Inferior parietal cortex (tissue), 1 donor: ENCODE measurements at regions not wholly inside any gene's neighbourhood (a gene's known extent, or its start where the extent isn't known, plus 50 kb on each side); places are given as distances from the start of the nearest gene placed in this dataset.

Source experiments
- DNase-seq: peaks from one replicate; pipeline ENCODE4 v3.0.0-alpha.2; 2016; ENCODE audit errors: extremely low spot score

GRCh38 chr7:47043304-47043703 is 538.6 kb downstream of the TNS3 start:
- no peak for DNase-seq

GRCh38 chr7:47042669-47043068 is 539.2 kb downstream of the TNS3 start:
- DNase-seq = no peak

DNA sequence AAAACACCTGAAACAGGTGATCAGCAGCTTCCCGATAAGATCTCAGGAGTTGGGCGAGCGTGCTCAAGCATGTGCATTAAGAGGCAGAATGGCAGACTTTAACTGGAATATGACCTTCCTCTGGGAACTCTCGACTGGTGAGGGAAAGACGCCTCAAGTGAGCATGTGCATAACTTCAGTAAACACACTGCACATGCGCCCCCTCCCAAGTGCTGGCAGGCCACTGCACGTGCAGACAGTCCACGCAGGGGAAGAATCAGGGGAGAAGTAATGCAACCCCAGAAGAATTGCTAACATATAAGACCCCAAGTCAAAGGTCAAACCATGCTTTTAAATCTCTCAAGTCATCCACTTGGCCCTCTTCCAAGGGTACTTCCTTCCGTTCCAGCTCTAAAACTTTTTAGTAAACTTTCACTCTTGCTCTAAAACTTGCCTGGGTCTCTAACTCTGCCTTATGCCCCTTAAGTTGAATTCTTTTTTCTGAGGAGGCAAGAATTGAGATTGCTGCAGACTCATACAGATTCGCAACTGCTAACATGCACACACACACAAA is 541.0 kb downstream of the TNS3 start:
- DNase-seq = no peak

DNA sequence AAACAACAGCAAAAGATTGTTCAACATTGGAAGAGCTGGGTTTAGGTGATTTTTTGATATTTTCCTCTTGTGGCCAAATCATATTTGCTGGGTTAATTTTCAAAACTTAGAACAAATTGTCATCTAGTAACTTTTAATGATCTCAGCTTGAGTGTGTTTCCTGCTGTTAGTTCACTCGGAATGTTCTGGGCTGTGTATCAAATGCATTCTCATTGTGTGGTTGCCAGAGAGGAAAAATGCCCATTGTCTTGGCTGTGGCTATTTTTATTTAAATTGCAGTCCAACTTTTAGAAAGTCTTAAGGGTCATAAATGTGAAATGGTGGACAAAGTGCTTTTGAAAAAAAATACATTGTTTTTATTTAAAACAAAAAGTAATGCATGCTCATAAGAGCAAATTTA is 542.0 kb downstream of the TNS3 start:
- DNase-seq = peak; percentile 6

DNA sequence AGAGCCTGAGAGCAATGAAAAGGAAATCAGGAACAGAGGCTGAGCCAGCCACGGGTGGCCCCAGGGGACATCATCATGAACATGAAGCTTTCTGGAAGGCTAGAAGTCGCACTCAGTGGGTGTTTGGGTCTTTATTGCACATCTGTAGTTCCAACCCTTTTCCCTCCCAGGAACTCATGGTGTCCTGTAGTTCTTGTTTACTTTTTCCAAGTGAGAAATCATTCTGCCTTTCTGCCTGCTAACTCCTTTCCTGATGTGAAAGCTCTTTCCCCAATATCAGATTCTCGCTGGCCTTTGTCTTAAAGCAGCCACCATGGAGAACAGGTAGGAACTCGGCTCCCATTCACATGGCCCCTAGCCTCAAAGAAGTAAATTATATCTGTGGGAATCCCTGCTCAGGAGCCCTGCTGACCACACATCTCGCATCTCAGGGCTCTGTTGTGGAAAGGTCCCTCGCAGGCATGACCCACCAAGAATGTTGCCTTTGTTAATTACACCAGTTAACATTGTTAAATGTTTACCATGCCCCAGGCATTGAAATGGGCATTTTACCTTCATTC is 542.7 kb downstream of the TNS3 start:
- no peak for DNase-seq

GRCh38 chr7:47038621-47039020 is 543.3 kb downstream of the TNS3 start:
- no peak for DNase-seq

DNA sequence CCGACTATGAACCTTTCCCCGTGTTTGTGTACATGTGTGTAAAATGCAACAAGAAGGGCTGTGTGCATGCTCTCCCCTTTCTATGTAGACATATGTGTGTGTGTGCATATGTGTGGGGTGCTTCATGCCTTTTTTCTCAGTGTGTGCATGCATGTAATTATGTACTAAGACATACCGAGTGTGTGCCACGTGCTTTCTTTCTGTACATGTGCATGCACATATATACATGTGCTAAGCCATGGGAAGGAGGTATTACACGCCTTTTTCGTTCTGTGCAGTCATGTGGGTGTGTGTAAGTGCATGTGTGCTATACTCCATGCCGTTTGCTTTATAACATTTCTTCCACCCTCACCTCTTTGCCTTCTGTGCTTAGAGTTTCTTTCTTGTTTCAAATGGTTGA is 544.3 kb downstream of the TNS3 start:
- DNase-seq = no peak

GRCh38 chr7:47036909-47037308 is 545.0 kb downstream of the TNS3 start:
- DNase-seq = no peak

- DNase-seq = no peak
Measured at GRCh38 chr7:47035522-47035921, 546.4 kb downstream of the TNS3 start.

DNA sequence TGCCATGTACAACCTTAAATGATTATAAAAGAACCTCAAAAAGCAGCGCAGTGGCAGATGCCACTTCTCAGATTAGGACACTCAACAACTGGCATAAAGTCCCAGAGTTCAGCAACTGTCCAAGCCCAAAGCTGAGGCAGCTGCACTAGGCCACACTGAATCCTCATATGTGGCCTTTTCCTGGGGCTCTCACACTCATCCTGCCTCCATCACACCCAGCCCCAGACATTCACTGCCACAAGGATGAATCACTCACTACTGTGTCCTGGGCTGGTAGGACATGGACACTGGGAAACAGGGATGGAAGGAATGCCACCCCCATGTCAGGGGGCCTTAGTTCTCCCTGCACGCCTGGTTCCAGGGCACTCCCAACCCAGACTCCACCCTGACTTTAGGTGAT is 547.7 kb downstream of the TNS3 start:
- DNase-seq = no peak

- DNase-seq = no peak
Measured at GRCh38 chr7:47032536-47032908, 549.4 kb downstream of the TNS3 start.

DNA sequence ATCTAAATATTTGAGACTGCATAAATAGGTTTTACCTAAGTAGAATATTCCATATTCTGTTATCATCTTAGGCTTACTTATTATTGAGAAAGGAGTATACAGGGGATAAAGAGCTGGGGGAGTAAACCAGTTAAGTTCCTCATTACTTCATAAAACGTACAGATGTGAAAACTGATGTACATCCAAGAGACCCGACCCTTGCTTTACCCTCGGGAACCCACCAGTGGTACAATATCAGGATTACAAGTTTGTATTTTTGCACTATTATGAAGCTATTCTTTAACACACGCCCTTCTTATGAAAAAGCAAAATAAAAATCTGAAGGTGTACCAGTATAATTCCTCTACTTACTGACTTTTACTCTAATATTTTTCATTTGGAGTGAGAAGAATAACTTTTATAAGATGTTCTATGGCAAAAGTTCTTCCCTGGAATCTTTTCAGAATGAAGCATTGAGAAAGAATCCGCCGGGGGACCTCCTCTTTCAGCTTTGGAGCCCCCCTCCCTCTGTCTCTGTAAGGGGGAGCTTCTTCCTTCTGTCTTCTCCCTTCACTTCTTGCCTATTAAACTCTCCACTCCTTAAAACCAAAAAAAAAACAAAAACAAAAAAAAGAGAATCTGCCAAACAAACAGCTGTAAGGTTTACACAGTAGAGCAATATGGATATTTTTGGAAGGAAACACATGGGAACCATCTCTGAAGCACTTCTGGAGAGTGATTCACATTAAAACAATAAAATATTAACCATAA is 550.0 kb downstream of the TNS3 start:
- no peak for DNase-seq

DNA sequence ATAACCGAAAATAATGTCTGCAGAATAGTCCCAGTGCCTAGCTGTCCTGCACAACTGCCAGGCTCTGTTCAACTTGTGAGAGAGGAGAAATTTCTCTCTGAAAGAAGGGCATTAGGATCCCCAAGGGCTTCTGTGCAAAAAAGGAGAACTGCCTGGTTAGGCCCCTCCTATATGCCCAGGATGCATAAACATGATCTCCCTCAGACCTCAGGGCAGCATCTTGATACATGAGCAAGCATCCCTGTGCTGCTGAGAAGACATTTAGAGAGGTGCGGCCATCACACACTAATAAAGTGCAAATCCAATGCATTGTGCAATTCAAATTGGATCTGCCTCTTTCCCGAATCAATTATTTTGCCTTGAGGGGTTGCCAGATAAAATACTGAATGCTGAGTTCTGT is 553.6 kb downstream of the TNS3 start:
- no peak for DNase-seq

DNA sequence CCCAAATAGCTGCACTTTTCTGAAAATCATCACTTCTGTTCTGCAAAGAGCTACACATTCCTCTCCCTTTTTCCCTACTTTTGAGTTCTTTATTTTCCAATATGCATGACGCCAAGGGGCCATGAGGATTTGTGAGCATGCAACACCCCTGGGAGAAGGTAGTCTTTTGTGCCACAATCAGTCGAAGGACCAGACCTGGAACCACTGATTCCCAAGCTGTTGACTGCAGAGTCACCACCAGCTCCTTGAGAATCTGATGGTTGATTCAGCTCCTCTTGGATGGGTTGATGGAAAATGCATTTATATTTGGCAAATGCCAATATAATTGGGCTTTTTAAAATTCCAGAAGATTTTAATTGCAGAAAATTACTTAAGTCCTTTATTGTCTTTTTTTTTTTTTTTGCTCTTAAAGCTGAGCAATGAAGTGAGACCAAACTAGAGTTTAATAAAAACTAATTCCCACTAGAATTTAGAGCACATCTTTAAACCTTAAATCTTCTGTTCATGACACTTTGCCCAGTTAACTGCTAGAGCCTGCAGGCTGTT is 554.1 kb downstream of the TNS3 start:
- DNase-seq = no peak

DNA sequence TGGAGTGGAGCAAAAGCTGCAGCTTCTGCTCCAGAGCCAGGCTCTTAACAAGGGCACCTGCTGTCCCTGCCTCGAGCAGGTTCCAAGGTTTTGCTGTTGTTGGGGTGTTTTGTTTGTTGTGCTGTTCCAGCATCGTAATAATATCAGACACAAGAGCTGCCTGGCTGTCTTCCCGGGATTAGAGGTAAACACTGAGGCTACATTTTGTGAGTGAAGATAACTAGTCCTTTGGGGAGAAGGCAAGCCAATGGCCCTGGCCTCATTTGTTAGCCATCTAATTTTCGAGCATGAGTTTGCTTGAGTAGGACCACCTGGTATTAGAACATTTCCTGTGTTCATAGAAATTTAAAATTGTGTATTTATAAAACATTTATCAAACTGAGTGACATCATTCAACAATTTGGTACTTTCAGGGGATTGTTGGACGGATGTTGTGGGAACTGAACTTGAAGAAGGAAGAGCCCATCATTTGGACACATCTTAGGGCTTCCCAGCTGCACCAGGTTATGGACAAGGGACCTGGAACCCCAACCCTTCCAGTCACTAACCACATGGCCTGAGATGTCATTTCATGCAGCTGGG is 555.0 kb downstream of the TNS3 start:
- no peak for DNase-seq

- DNase-seq = no peak
Measured at GRCh38 chr7:47024991-47025390, 556.9 kb downstream of the TNS3 start.

- DNase-seq = no peak
Measured at GRCh38 chr7:47008461-47008860, 573.5 kb downstream of the TNS3 start.

DNA sequence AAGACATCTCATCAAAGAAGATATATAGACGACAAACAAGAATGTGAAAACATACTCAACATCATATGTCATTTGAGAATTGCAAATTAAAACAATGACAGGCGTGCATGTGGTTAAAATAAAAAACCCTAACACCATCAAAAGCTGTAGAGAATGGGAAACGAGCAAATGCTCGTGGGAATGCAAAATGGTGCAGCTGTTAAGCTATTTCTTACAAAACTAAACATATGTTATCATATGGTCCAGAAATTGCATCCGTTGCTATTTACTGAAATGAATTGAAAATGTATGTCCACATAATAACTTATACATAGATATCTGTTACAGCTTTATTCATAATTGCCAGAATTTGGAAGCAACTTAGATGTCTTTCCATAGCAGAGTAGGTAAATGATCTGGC is 574.4 kb downstream of the TNS3 start:
- no peak for DNase-seq

- DNase-seq = no peak
Measured at GRCh38 chr7:47000561-47000960, 581.4 kb downstream of the TNS3 start.

DNA sequence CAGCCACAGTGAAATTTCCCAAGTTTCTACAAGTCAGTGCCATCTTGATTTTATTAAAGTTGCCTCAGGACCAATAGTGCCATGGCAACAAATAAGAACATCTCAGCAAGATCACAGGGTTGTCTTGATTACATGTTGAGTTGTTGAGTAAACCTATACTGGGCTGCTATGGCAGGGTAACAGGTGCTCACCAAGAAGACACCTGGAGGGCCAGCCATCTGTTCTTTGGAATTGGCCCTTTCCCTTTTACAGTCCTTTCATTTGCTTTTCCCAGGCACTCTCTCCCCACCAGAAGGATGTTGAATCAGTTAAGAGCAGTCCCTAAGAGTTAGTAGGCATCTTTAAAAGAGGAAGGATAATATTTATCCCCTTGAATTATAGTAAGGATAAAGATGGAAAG is 582.0 kb downstream of the TNS3 start:
- no peak for DNase-seq

DNA sequence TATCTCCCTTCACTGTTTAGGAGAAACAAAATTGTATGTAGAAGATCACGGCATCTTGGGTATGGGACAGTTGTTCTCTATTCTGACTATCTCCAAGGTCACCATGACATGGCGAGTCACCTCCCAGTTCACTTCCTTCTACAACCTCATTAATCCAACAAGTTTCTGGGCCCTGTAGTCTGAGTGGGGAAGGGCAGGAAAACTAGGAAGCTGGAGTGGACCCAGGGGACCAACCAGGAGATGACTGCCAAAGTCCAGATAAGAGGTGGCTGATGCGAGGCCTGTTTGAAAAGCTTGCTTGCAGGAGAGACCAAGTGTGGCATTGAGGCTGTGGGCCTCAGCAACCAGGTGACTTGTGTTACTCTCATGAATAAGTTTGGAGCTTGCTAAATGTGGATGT is 584.9 kb downstream of the TNS3 start:
- no peak for DNase-seq

DNA sequence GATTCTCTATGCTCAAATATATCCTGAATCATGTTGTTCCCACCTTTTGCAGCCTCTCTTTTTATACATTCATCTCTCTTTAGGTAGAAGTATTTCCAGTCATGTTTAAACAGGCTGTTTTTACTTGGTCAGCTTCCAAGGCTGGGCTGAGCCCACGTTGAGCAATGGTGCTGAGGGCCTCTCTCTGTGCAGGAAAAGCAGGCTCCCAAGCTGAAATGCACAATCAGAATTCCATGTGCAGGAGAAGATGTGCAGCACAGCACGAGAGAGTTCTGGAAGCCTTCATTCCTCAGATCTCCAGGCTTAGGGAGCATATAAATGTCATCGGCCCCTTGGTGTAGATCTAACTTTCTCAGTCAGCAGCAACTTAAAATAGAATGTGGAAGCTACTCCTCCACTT is 588.5 kb downstream of the TNS3 start:
- DNase-seq = no peak

GRCh38 chr7:46990761-46991160 is 591.1 kb downstream of the TNS3 start:
- DNase-seq = no peak
